Loucy (cell line): ENCODE measurements at regions not wholly inside any gene's neighbourhood (a gene's known extent, or its start where the extent isn't known, plus 50 kb on each side); places are given as distances from the start of the nearest gene placed in this dataset.

ENCODE experiments used
- H2AFZ ChIP-seq: fragments of 200-600 bp; sonication (generic); 2 replicates; pipeline ENCODE4 v1.6.0; 2016; ENCODE audit warnings: antibody characterized with exemption, mild to moderate bottlenecking, low read length, moderate library complexity
- H3F3A ChIP-seq: fragments of 200-600 bp; 2 replicates; pipeline ENCODE4 v1.6.0; 2016; ENCODE audit warnings: antibody characterized with exemption, low read depth, mild to moderate bottlenecking
- H3K27me3 ChIP-seq: fragments of 200-600 bp; sonication (generic); 2 replicates; pipeline ENCODE4 v1.6.1; 2014; ENCODE audit warnings: low read length, mild to moderate bottlenecking; ENCODE audit not compliant: insufficient read depth, poor library complexity, severe bottlenecking
- H3K36me3 ChIP-seq: fragments of 200-600 bp; sonication (generic); 2 replicates; pipeline ENCODE4 v1.6.1; 2016; ENCODE audit warnings: low read length; ENCODE audit not compliant: insufficient read depth
- H3K4me1 ChIP-seq: fragments of 200-600 bp; sonication (generic); 2 replicates; pipeline ENCODE4 v1.5.1; 2014; ENCODE audit warnings: low read length, mild to moderate bottlenecking; ENCODE audit not compliant: insufficient read depth, poor library complexity, severe bottlenecking
- H3K4me2 ChIP-seq: fragments of 200-600 bp; sonication (generic); 2 replicates; pipeline ENCODE4 v1.6.0; 2014; ENCODE audit warnings: antibody characterized with exemption, low read length, low read depth, mild to moderate bottlenecking; ENCODE audit not compliant: poor library complexity, severe bottlenecking
- H3K4me3 ChIP-seq: fragments of 200-600 bp; sonication (generic); 2 replicates; pipeline ENCODE4 v1.5.1; 2014; ENCODE audit warnings: low read length, mild to moderate bottlenecking, mixed read lengths; ENCODE audit not compliant: poor library complexity, severe bottlenecking
- H3K79me2 ChIP-seq: fragments of 200-600 bp; sonication (generic); 2 replicates; pipeline ENCODE4 v1.6.1; 2014; ENCODE audit warnings: low read length; ENCODE audit not compliant: insufficient read depth
- H3K9ac ChIP-seq: fragments of 200-600 bp; sonication (generic); 2 replicates; pipeline ENCODE4 v1.6.0; 2014; ENCODE audit warnings: mild to moderate bottlenecking, low read depth, low read length, moderate library complexity; ENCODE audit not compliant: poor library complexity, severe bottlenecking
- H3K9me2 ChIP-seq: fragments of 200-600 bp; sonication (generic); replicated peaks from 2 replicates; pipeline ENCODE4 v1.6.1; 2016; ENCODE audit warnings: low read depth, low read length, mixed read lengths
- H3K9me3 ChIP-seq: fragments of 200-600 bp; sonication (generic); 2 replicates; pipeline ENCODE4 v1.6.1; 2014; ENCODE audit warnings: mild to moderate bottlenecking, antibody characterized with exemption, low read length, low read depth; ENCODE audit not compliant: insufficient read depth
- H4K20me1 ChIP-seq: fragments of 200-600 bp; sonication (generic); 2 replicates; pipeline ENCODE4 v1.6.0; 2014; ENCODE audit warnings: antibody characterized with exemption, low read length, mild to moderate bottlenecking; ENCODE audit not compliant: insufficient read depth, poor library complexity, severe bottlenecking
- EZH2phosphoT487 ChIP-seq: fragments of 200-600 bp; IDR thresholded peaks from 2 replicates; pipeline ENCODE4 v1.6.1; 2018; ENCODE audit warnings: antibody characterized with exemption, mild to moderate bottlenecking, moderate library complexity, borderline replicate concordance
- TF ChIP-seq, protein P1 (sequence below): fragments of 200-600 bp; sonication (generic); conservative IDR thresholded peaks from 2 replicates; pipeline ENCODE4 v1.5.1; 2014; ENCODE audit warnings: mild to moderate bottlenecking, antibody characterized with exemption, low read length

DNA sequence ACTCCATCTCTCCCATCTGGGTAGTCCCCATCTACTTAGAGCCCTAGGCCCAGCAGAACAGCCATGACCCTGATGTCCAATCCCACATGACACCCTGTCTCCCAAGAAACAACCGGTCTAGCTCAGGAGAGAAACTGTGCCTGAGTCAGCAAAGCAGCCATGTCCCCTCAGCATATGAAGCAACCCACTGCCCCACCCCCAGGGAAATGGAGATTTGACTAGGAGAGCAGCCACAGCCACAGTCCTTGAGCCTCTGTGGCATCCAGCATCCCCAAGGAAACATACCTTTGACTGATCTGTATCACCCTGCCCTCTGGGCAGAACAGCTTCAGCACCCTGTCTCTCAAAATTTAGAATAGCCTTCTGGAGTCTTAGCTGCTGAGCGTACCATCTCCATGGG is 641.9 kb upstream of the FBXO33 start:
- no peak for TF ChIP-seq EZH2phosphoT487
- TF ChIP-seq, protein P1, sequence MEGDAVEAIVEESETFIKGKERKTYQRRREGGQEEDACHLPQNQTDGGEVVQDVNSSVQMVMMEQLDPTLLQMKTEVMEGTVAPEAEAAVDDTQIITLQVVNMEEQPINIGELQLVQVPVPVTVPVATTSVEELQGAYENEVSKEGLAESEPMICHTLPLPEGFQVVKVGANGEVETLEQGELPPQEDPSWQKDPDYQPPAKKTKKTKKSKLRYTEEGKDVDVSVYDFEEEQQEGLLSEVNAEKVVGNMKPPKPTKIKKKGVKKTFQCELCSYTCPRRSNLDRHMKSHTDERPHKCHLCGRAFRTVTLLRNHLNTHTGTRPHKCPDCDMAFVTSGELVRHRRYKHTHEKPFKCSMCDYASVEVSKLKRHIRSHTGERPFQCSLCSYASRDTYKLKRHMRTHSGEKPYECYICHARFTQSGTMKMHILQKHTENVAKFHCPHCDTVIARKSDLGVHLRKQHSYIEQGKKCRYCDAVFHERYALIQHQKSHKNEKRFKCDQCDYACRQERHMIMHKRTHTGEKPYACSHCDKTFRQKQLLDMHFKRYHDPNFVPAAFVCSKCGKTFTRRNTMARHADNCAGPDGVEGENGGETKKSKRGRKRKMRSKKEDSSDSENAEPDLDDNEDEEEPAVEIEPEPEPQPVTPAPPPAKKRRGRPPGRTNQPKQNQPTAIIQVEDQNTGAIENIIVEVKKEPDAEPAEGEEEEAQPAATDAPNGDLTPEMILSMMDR, result no peak
- H3K9ac ChIP-seq, result no peak overlapping the region
- no peaks in the 10 kb centered on the region for H3F3A ChIP-seq
- no peak overlapping the region for H2AFZ ChIP-seq
- H3K79me2 ChIP-seq, result no peaks in the 10 kb centered on the region
- no peaks in the 10 kb centered on the region for H3K9me3 ChIP-seq
- H3K4me3 ChIP-seq, result no peak overlapping the region
- no peaks in the 10 kb centered on the region for H3K36me3 ChIP-seq
- no peaks in the 10 kb centered on the region for H3K27me3 ChIP-seq
- H4K20me1 ChIP-seq, result no peaks in the 10 kb centered on the region
- H3K4me1 ChIP-seq, result no peaks in the 10 kb centered on the region
- no peaks in the 10 kb centered on the region for H3K9me2 ChIP-seq
- no peak overlapping the region for H3K4me2 ChIP-seq

DNA sequence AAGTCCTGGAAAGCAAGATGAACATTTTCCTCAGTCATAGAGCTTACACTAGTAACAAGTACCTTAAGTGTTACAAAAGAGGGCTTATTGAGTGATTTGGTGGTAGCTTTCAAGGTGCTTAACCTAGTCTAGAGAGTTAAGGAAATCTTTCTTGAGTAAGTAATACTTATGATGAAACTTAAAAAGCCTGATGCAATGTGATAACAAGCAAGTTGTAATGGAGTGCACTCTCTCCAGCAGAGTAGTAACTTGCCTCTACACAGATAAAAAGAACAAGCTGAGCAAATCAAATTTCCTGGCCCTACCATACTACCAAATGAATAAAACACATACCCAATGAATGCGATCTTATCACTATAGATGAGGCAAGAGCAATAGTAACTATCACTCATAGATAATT is 639.9 kb upstream of the FBXO33 start:
- H3K79me2 ChIP-seq, result no peaks in the 10 kb centered on the region
- no peaks in the 10 kb centered on the region for H3K9me2 ChIP-seq
- no peak overlapping the region for H2AFZ ChIP-seq
- H3K4me3 ChIP-seq, result no peak overlapping the region
- H3K36me3 ChIP-seq, result no peaks in the 10 kb centered on the region
- H3K9me3 ChIP-seq, result no peaks in the 10 kb centered on the region
- H3K4me2 ChIP-seq, result no peak overlapping the region
- H3K27me3 ChIP-seq, result no peaks in the 10 kb centered on the region
- H3K9ac ChIP-seq, result no peak overlapping the region
- H4K20me1 ChIP-seq, result no peaks in the 10 kb centered on the region
- no peaks in the 10 kb centered on the region for H3F3A ChIP-seq
- no peaks in the 10 kb centered on the region for H3K4me1 ChIP-seq
- no peak for TF ChIP-seq EZH2phosphoT487
- TF ChIP-seq, protein P1, result no peak

DNA sequence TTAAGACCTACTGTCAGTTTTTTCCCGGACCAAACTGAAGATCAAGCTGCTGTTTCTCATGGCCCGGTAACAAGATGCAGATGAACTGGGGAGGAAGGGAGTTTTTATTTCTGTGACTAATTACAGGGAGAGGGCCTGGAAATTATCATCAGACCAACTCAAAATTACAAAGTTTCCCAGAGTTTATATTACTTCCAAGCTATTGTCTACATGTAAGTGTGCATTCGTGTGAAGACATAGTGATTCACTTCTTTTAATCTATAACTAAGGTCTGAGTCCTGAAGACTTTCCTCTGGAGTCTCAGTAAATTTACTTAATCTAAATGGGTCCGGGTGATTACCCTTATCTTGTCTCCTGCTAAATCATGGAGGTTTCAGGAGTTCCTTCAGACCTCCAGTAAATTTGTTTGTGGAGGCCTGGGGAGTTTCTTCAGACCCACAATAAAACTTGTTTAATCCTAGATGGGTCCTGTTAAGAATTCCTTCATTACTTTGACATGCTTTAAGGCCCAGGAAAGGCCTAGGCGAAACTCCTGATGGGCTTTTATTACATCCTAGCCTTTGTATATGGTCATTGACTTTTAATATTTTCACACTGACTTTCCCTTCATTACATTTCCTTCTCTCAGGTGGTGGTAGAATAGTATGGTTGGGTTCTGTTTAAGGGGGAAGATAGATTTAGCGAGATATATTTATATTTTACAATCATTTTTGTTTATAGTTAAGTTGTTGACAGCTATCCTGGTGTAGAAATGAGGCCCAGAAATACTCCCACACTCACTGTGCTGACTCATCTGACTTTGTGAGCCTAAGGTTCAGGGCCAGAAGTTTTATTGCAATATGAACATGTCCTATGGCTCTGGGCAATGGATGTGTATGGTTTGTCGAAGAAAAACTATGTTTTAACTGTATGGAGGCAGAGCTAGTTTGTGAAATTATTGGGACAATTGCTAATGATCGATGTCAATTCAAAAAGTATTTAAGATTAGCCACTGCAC is 627.0 kb upstream of the FBXO33 start:
- Histone ChIP-seq H3K27me3 (no peaks in the 10 kb centered on the region), H3K9ac (no peak overlapping the region), H3K79me2 (no peaks in the 10 kb centered on the region), H4K20me1 (no peaks in the 10 kb centered on the region), H2AFZ (no peak overlapping the region), H3K9me3 (no peaks in the 10 kb centered on the region), H3K4me1 (no peaks in the 10 kb centered on the region), H3K9me2 (no peaks in the 10 kb centered on the region), H3K4me3 (no peak overlapping the region), H3K4me2 (no peak overlapping the region), H3F3A (no peaks in the 10 kb centered on the region), H3K36me3 (no peaks in the 10 kb centered on the region)
- TF ChIP-seq EZH2phosphoT487, result no peak
- TF ChIP-seq, protein P1, result no peak
